SK-N-SH treated with all-trans-retinoic acid at 6 μM for 48 hours (cell line): ENCODE measurements at regions not wholly inside any gene's neighbourhood (a gene's known extent, or its start where the extent isn't known, plus 50 kb on each side); places are given as distances from the start of the nearest gene placed in this dataset.

ENCODE experiments used
- PATZ1 ChIP-seq: fragments of 250-450 bp; sonication (Bioruptor Pico); IDR thresholded peaks from 2 replicates; pipeline ENCODE4 v1.8.0; 2020; ENCODE audit warnings: mild to moderate bottlenecking, moderate library complexity, borderline replicate concordance
- SNAI2 ChIP-seq: fragments of 250-450 bp; sonication (Bioruptor Pico); IDR thresholded peaks from 2 replicates; pipeline ENCODE4 v1.5.0; 2020; ENCODE audit warnings: mild to moderate bottlenecking, moderate library complexity
- TCF4 ChIP-seq: fragments of 250-450 bp; sonication (Bioruptor Pico); IDR thresholded peaks from 2 replicates; pipeline ENCODE4 v1.8.0; 2021; ENCODE audit warnings: mild to moderate bottlenecking, moderate library complexity, borderline replicate concordance
- ZC3H10 ChIP-seq: fragments of 250-450 bp; sonication (Bioruptor Pico); IDR thresholded peaks from 2 replicates; pipeline ENCODE4 v1.5.1; 2021; ENCODE audit warnings: mild to moderate bottlenecking, moderate library complexity
- ZFP30 ChIP-seq: fragments of 450-650 bp; formaldehyde crosslinking; IDR thresholded peaks from 2 replicates; pipeline ENCODE4 v1.5.0; 2022; ENCODE audit warnings: mild to moderate bottlenecking, moderate library complexity
- ZNF8 ChIP-seq: fragments of 450-650 bp; formaldehyde crosslinking; IDR thresholded peaks from 2 replicates; pipeline ENCODE4 v1.5.0; 2020; ENCODE audit warnings: mild to moderate bottlenecking, moderate library complexity

GRCh38 chr13:111917901-111918300 lies 149.0 kb upstream of the SOX1 start:
- TF ChIP-seq ZC3H10 (CRISPR knock-in tag) (no peak), ZNF8 (CRISPR knock-in tag) (no peak), ZFP30 (CRISPR knock-in tag) (no peak), TCF4 (no peak), PATZ1 (CRISPR knock-in tag) (no peak), SNAI2 (CRISPR knock-in tag) (no peak)
